Esophagus (tissue), 2 donors: ENCODE measurements at regions not wholly inside any gene's neighbourhood (a gene's known extent, or its start where the extent isn't known, plus 50 kb on each side); places are given as distances from the start of the nearest gene placed in this dataset.
"Not testable (repeated sequence)": the region's sequence is repeated elsewhere in the genome, so short reads cannot be mapped to it uniquely, and the experiment has no call there.

Experiments
- H3K27ac ChIP-seq, 2 donors: one replicate each; pipeline ENCODE4 v1.5.1; 2013; ENCODE audit warnings: low read depth in 2 of 2, mild to moderate bottlenecking in 2 of 2, inconsistent platforms in 1 of 2, low read length in 1 of 2, moderate library complexity in 1 of 2
- H3K27me3 ChIP-seq, 2 donors: one replicate each; pipeline ENCODE4 v1.6.1; 2013; ENCODE audit warnings: low read length in 2 of 2, control low read depth in 1 of 2, mild to moderate bottlenecking in 1 of 2; ENCODE audit not compliant: insufficient read depth in 2 of 2, control insufficient read depth in 1 of 2
- H3K36me3 ChIP-seq, 2 donors: one replicate each; pipeline ENCODE4 v1.6.1; 2013; ENCODE audit warnings: low read length in 1 of 2; ENCODE audit not compliant: control insufficient read depth in 2 of 2, insufficient read depth in 2 of 2
- H3K4me1 ChIP-seq, 2 donors: one replicate each; pipeline ENCODE4 v1.6.1; 2013; ENCODE audit warnings: low read length in 1 of 2; ENCODE audit not compliant: control insufficient read depth in 2 of 2, insufficient read depth in 2 of 2
- H3K4me3 ChIP-seq, 2 donors: one replicate each; pipeline ENCODE4 v1.5.1; 2013; ENCODE audit warnings: low read length in 2 of 2, mild to moderate bottlenecking in 2 of 2, low read depth in 1 of 2, moderate library complexity in 1 of 2
- H3K9me3 ChIP-seq, 2 donors: one replicate each; pipeline ENCODE4 v1.6.1; 2013; ENCODE audit warnings: mild to moderate bottlenecking in 2 of 2, low read depth in 1 of 2, low read length in 1 of 2, moderate library complexity in 1 of 2; ENCODE audit not compliant: control insufficient read depth in 2 of 2, insufficient read depth in 1 of 2
- WGBS, 2 donors: extraction: QIAGEN DNeasy Blood & Tissue Kit; methylation state at CpG; one replicate each; pipeline ENCODE4 v1.1.7; 2013; 5-methylcytosine and 5-hydroxymethylcytosine counted together
- donor health status: healthy with polysubstance abuse.
- donor health status: Bipolar disorder and iron deficiency.

- Histone ChIP-seq H3K4me3 (no peak overlapping the region), H3K4me1 (no peaks in the 10 kb centered on the region), H3K27ac (no peak overlapping the region), H3K9me3 (no peaks in the 10 kb centered on the region), H3K36me3 (no peaks in the 10 kb centered on the region), H3K27me3 (no peaks in the 10 kb centered on the region)
- WGBS, 2 donors: 97 to 98% methylated on average over 1 of the region's 1 CpG
Measured at GRCh38 chr6:71226151-71226550, 62.5 kb upstream of the OGFRL1 start.

- no peaks in the 10 kb centered on the region for H3K4me1 ChIP-seq
- H3K27ac ChIP-seq: no peak overlapping the region
- 52 to 54% methylated on average over 4 of the region's 4 CpGs for WGBS, 2 donors
- H3K36me3 ChIP-seq: no peaks in the 10 kb centered on the region
- no peak overlapping the region for H3K4me3 ChIP-seq
- no peaks in the 10 kb centered on the region for H3K9me3 ChIP-seq
- H3K27me3 ChIP-seq: no peaks in the 10 kb centered on the region
Measured at GRCh38 chr6:71228461-71229041, 60.1 kb upstream of the OGFRL1 start.

GRCh38 chr6:71229477-71229876 is 59.1 kb upstream of the OGFRL1 start:
- WGBS, 2 donors: 88 to 98% methylated on average over 3 of the region's 3 CpGs

GRCh38 chr6:71232890-71233289 is 55.7 kb upstream of the OGFRL1 start:
- not testable (repeated sequence) for H3K36me3 ChIP-seq, H3K4me1 ChIP-seq, H3K27ac ChIP-seq, H3K9me3 ChIP-seq, H3K27me3 ChIP-seq, H3K4me3 ChIP-seq
- 89 to 91% methylated on average over 4 of the region's 4 CpGs for WGBS, 2 donors

More at GRCh38 chr6:71229477-71229876, 59.1 kb upstream of the OGFRL1 start:
- H3K27me3 ChIP-seq: no peaks in the 10 kb centered on the region
- no peaks in the 10 kb centered on the region for H3K9me3 ChIP-seq
- H3K4me3 ChIP-seq: no peak overlapping the region
- no peaks in the 10 kb centered on the region for H3K4me1 ChIP-seq
- no peaks in the 10 kb centered on the region for H3K36me3 ChIP-seq
- no peak overlapping the region for H3K27ac ChIP-seq

- Histone ChIP-seq H3K9me3 (no peaks in the 10 kb centered on the region), H3K27me3 (no peaks in the 10 kb centered on the region), H3K4me1 (no peaks in the 10 kb centered on the region), H3K36me3 (no peaks in the 10 kb centered on the region), H3K4me3 (no peak overlapping the region), H3K27ac (no peak overlapping the region)
- WGBS, 2 donors: 79 to 85% methylated on average over 1 of the region's 1 CpG
Measured at GRCh38 chr6:71236926-71237434, 51.6 kb upstream of the OGFRL1 start.

- no peaks in the 10 kb centered on the region for H3K9me3 ChIP-seq
- no peaks in the 10 kb centered on the region for H3K36me3 ChIP-seq
- H3K27me3 ChIP-seq: no peaks in the 10 kb centered on the region
- H3K27ac ChIP-seq: no peak overlapping the region
- no peak overlapping the region for H3K4me3 ChIP-seq
- 66 to 74% methylated on average over 1 of the region's 1 CpG for WGBS, 2 donors
- H3K4me1 ChIP-seq: no peaks in the 10 kb centered on the region
Measured at GRCh38 chr6:71238351-71238750, 50.3 kb upstream of the OGFRL1 start.
